ENCODE measurements at regions not wholly inside any gene's neighbourhood (a gene's known extent, or its start where the extent isn't known, plus 50 kb on each side); places are given as distances from the start of the nearest gene placed in this dataset.

- TF ChIP-seq CTCF (IDR thresholded peaks at IDR 0.05; ENCODE audit: low read length) = no peak
- no peak for TF ChIP-seq EZH2 (optimal IDR thresholded peaks at IDR 0.05; ENCODE audit: low read depth, low read length)
- no peak for TF ChIP-seq EZH2phosphoT487 (IDR thresholded peaks at IDR 0.05; ENCODE audit: low read length)
- Histone ChIP-seq H2AFZ (ENCODE audit: low read length) (no peak overlapping the region), H3K4me1 (ENCODE audit: low read length) (no peaks in the 10 kb centered on the region), H3K27me3 (replicated peaks; ENCODE audit: insufficient read depth, low read length) (no peaks in the 10 kb centered on the region), H3K9me3 (replicated peaks; ENCODE audit: insufficient read depth, low read length) (no peaks in the 10 kb centered on the region), H3K9me2 (replicated peaks; ENCODE audit: insufficient read depth, low read length) (no peaks in the 10 kb centered on the region), H3K27ac (ENCODE audit: low read length) (no peak overlapping the region), H3F3A (ENCODE audit: insufficient read depth, low read length) (no peaks in the 10 kb centered on the region), H3K36me3 (replicated peaks; ENCODE audit: insufficient read depth, low read length) (no peaks in the 10 kb centered on the region), H3K9ac (ENCODE audit: low read length) (no peak overlapping the region), H3K4me2 (ENCODE audit: low read depth, low read length) (no peak overlapping the region), H3K79me2 (ENCODE audit: low read length) (no peaks in the 10 kb centered on the region), H3K4me3 (ENCODE audit: low read length) (no peak overlapping the region), H4K20me1 (ENCODE audit: insufficient read depth, low read length) (no peaks in the 10 kb centered on the region)
- no peak for DNase-seq
Observed at GRCh38 chr10:106474876-106475275, 689.6 kb downstream of the SORCS1 start.

- Histone ChIP-seq H3K4me2 (ENCODE audit: low read depth, low read length) (no peak overlapping the region), H3F3A (ENCODE audit: insufficient read depth, low read length) (no peaks in the 10 kb centered on the region), H3K4me1 (ENCODE audit: low read length) (no peaks in the 10 kb centered on the region), H4K20me1 (ENCODE audit: insufficient read depth, low read length) (no peaks in the 10 kb centered on the region), H3K9me3 (replicated peaks; ENCODE audit: insufficient read depth, low read length) (no peaks in the 10 kb centered on the region), H3K4me3 (ENCODE audit: low read length) (no peak overlapping the region), H3K9ac (ENCODE audit: low read length) (no peak overlapping the region), H3K9me2 (replicated peaks; ENCODE audit: insufficient read depth, low read length) (no peaks in the 10 kb centered on the region), H3K27ac (ENCODE audit: low read length) (no peak overlapping the region), H2AFZ (ENCODE audit: low read length) (no peak overlapping the region), H3K79me2 (ENCODE audit: low read length) (no peaks in the 10 kb centered on the region), H3K36me3 (replicated peaks; ENCODE audit: insufficient read depth, low read length) (no peaks in the 10 kb centered on the region), H3K27me3 (replicated peaks; ENCODE audit: insufficient read depth, low read length) (no peaks in the 10 kb centered on the region)
- no peak for DNase-seq
- no peak for TF ChIP-seq CTCF (IDR thresholded peaks at IDR 0.05; ENCODE audit: low read length)
- no peak for TF ChIP-seq EZH2phosphoT487 (IDR thresholded peaks at IDR 0.05; ENCODE audit: low read length)
- TF ChIP-seq EZH2 (optimal IDR thresholded peaks at IDR 0.05; ENCODE audit: low read depth, low read length) = no peak
Observed at GRCh38 chr10:106473129-106473685, 691.3 kb downstream of the SORCS1 start.

- TF ChIP-seq EZH2 (optimal IDR thresholded peaks at IDR 0.05; ENCODE audit: low read depth, low read length) = no peak
- TF ChIP-seq CTCF (IDR thresholded peaks at IDR 0.05; ENCODE audit: low read length) = no peak
- no peak for TF ChIP-seq EZH2phosphoT487 (IDR thresholded peaks at IDR 0.05; ENCODE audit: low read length)
- Histone ChIP-seq H3K36me3 (replicated peaks; ENCODE audit: insufficient read depth, low read length) (no peaks in the 10 kb centered on the region), H3K9me3 (replicated peaks; ENCODE audit: insufficient read depth, low read length) (no peaks in the 10 kb centered on the region), H3K27ac (ENCODE audit: low read length) (no peak overlapping the region), H3K4me1 (ENCODE audit: low read length) (no peaks in the 10 kb centered on the region), H4K20me1 (ENCODE audit: insufficient read depth, low read length) (no peaks in the 10 kb centered on the region), H3K27me3 (replicated peaks; ENCODE audit: insufficient read depth, low read length) (no peaks in the 10 kb centered on the region), H3K9ac (ENCODE audit: low read length) (no peak overlapping the region), H3K4me3 (ENCODE audit: low read length) (no peak overlapping the region), H3K4me2 (ENCODE audit: low read depth, low read length) (no peak overlapping the region), H3K9me2 (replicated peaks; ENCODE audit: insufficient read depth, low read length) (no peaks in the 10 kb centered on the region), H2AFZ (ENCODE audit: low read length) (no peak overlapping the region), H3K79me2 (ENCODE audit: low read length) (no peaks in the 10 kb centered on the region), H3F3A (ENCODE audit: insufficient read depth, low read length) (no peaks in the 10 kb centered on the region)
- DNase-seq = no peak
Observed at GRCh38 chr10:106467506-106467905, 697.0 kb downstream of the SORCS1 start.

Data from MM.1S (cell line).